HCT116 (cell line): ENCODE measurements at regions not wholly inside any gene's neighbourhood (a gene's known extent, or its start where the extent isn't known, plus 50 kb on each side); places are given as distances from the start of the nearest gene placed in this dataset.

Experiments used
- ATAC-seq: fragments of 200-7000 bp; cut with Tn5 transposase; 2 replicates; pipeline ENCODE4 v1.9.1; 2020; ENCODE audit warnings: mild to moderate bottlenecking, moderate library complexity
- BruUV-seq: library from RNA; stranded (reverse); fragments of 400-500 nt; replicated peaks from 2 replicates; lab custom pipeline; 2021; lab: Mats Ljungman, UMichigan
- CTCF ChIA-PET: fragments of 300-600 bp; sonication (Branson Sonifier 250); formaldehyde crosslinking; loops from one replicate; lab custom pipeline; 2021; ENCODE audit warnings: antibody characterized with exemption; lab: Charles Lee
- POLR2A ChIA-PET: fragments of 300-600, 350-600 bp; sonication (Branson Sonifier 250); formaldehyde crosslinking; loops from one replicate; lab custom pipeline; 2021; ENCODE audit warnings: antibody characterized with exemption; lab: Charles Lee
- RAD21 ChIA-PET, 2 experiments: fragments of 300-600 bp; sonication (Branson Sonifier 250); formaldehyde crosslinking; loops; one replicate each; lab custom pipeline; 2023; ENCODE audit warnings: low total read pairs in 2 of 2; ENCODE audit not compliant: uncharacterized antibody in 2 of 2, unreplicated experiment in 2 of 2, low non-redundant PET in 1 of 2; lab: Charles Lee
- DNase-seq: peaks from one replicate; pipeline ENCODE4 v3.0.0-alpha.2; 2010; ENCODE audit warnings: low read depth, low spot score
- H2AFZ ChIP-seq: fragments of 200-600 bp; shearing (Covaris generic), sonication (generic); 2 replicates; pipeline ENCODE4 v1.6.1; 2017; ENCODE audit warnings: low read depth, mixed run types, mixed read lengths, antibody characterized with exemption, low read length; ENCODE audit not compliant: poor library complexity, severe bottlenecking
- H3K27ac ChIP-seq: 2 replicates; pipeline ENCODE4 v1.5.1; 2012; ENCODE audit warnings: low read depth, low read length
- H3K27me3 ChIP-seq: fragments of 200-600 bp; sonication (generic); 2 replicates; pipeline ENCODE4 v1.6.1; 2016; ENCODE audit warnings: mixed run types, low read length, mixed read lengths; ENCODE audit not compliant: insufficient read depth
- H3K36me3 ChIP-seq, 2 experiments: fragments of 200-500 bp in 1 of 2; fragments of 200-600 bp in 1 of 2; sonication (Bioruptor generic) in 1 of 2; sonication (generic) in 1 of 2; 2 replicates each; pipeline versions ENCODE4 v1.5.1 to v1.6.1; 2014 to 2016; ENCODE audit warnings: low read length in 2 of 2, inconsistent platforms in 1 of 2, mixed read lengths in 1 of 2, mixed run types in 1 of 2; ENCODE audit not compliant: insufficient read depth in 2 of 2, control insufficient read depth in 1 of 2
- H3K4me1 ChIP-seq, 2 experiments: fragments of 200-600 bp in 1 of 2; sonication (generic) in 1 of 2; 2 replicates each; pipeline versions ENCODE4 v1.5.1 to v1.6.1; 2012 to 2017; ENCODE audit warnings: low read length in 2 of 2, inconsistent platforms in 1 of 2, mild to moderate bottlenecking in 1 of 2, mixed read lengths in 1 of 2, mixed run types in 1 of 2, moderate library complexity in 1 of 2; ENCODE audit not compliant: insufficient read depth in 2 of 2, control insufficient read depth in 1 of 2
- H3K4me2 ChIP-seq: fragments of 200-600 bp; sonication (generic); 2 replicates; pipeline ENCODE4 v1.6.1; 2017; ENCODE audit warnings: mixed run types, low read length, mixed read lengths
- H3K4me3 ChIP-seq, 2 experiments: fragments of 200-600 bp in 1 of 2; sonication (generic) in 1 of 2; replicated peaks in 1 of 2; 2 replicates each; pipeline ENCODE4 v1.5.1; 2011 to 2016; ENCODE audit warnings: low read length in 2 of 2, control low read depth in 1 of 2, low read depth in 1 of 2, mild to moderate bottlenecking in 1 of 2, mixed read lengths in 1 of 2, mixed run types in 1 of 2
- H3K79me2 ChIP-seq: fragments of 200-600 bp; sonication (generic); 2 replicates; pipeline ENCODE4 v1.6.1; 2017; ENCODE audit warnings: mild to moderate bottlenecking, mixed run types, low read length, moderate library complexity, mixed read lengths; ENCODE audit not compliant: insufficient read depth
- H3K9ac ChIP-seq: fragments of 200-600 bp; sonication (generic); 2 replicates; pipeline ENCODE4 v1.6.1; 2016; ENCODE audit warnings: low read length, mixed read lengths
- H3K9me2 ChIP-seq: fragments of 200-600 bp; sonication (generic), shearing (Covaris generic); 2 replicates; pipeline ENCODE4 v1.6.1; 2017; ENCODE audit warnings: mixed run types, mild to moderate bottlenecking, moderate library complexity; ENCODE audit not compliant: insufficient read depth
- H3K9me3 ChIP-seq, 2 experiments: fragments of 200-500 bp in 1 of 2; fragments of 200-600 bp in 1 of 2; sonication (Bioruptor generic) in 1 of 2; sonication (generic) in 1 of 2; 2 replicates each; pipeline ENCODE4 v1.6.1; 2014 to 2017; ENCODE audit warnings: low read length in 2 of 2, mixed read lengths in 2 of 2, inconsistent platforms in 1 of 2, low read depth in 1 of 2, mild to moderate bottlenecking in 1 of 2, mixed run types in 1 of 2, moderate library complexity in 1 of 2; ENCODE audit not compliant: control insufficient read depth in 1 of 2, insufficient read depth in 1 of 2
- H4K20me1 ChIP-seq: fragments of 200-600 bp; sonication (generic), shearing (Covaris generic); 2 replicates; pipeline ENCODE4 v1.6.1; 2017; ENCODE audit warnings: mixed run types, mild to moderate bottlenecking, moderate library complexity; ENCODE audit not compliant: insufficient read depth
- CBX3 ChIP-seq: IDR thresholded peaks from 2 replicates; pipeline ENCODE4 v1.6.1; 2012; ENCODE audit warnings: low read depth
- CEBPB ChIP-seq: IDR thresholded peaks from 2 replicates; pipeline ENCODE4 v1.6.1; 2012; ENCODE audit warnings: low read depth
- ELF1 ChIP-seq: IDR thresholded peaks from 2 replicates; pipeline ENCODE4 v1.6.1; 2012; ENCODE audit warnings: low read depth, borderline replicate concordance
- EZH2phosphoT487 ChIP-seq: fragments of 200-600 bp; IDR thresholded peaks from 2 replicates; pipeline ENCODE4 v1.6.1; 2018; ENCODE audit warnings: antibody characterized with exemption, borderline replicate concordance
- JUND ChIP-seq: IDR thresholded peaks from 2 replicates; pipeline ENCODE4 v1.6.1; 2012
- MAX ChIP-seq: IDR thresholded peaks from 2 replicates; pipeline ENCODE4 v1.6.1; 2012
- POLR2A ChIP-seq: IDR thresholded peaks from 2 replicates; pipeline ENCODE4 v1.7.0; 2011; ENCODE audit warnings: borderline replicate concordance; ENCODE audit not compliant: insufficient read depth, insufficient read length; ENCODE audit errors: extremely low read depth
- POLR2AphosphoS5 ChIP-seq: IDR thresholded peaks from 2 replicates; pipeline ENCODE4 v1.6.1; 2011; ENCODE audit warnings: mild to moderate bottlenecking, low read depth, low read length, moderate library complexity
- SRF ChIP-seq: IDR thresholded peaks from 2 replicates; pipeline ENCODE4 v1.6.1; 2012; ENCODE audit warnings: low read depth
- YY1 ChIP-seq: IDR thresholded peaks from 2 replicates; pipeline ENCODE4 v1.6.1; 2011; ENCODE audit warnings: low read length, low read depth, moderate library complexity, mild to moderate bottlenecking; ENCODE audit not compliant: insufficient replicate concordance; ENCODE audit errors: extremely low read depth
- ZNF274 ChIP-seq: fragments of 200-500 bp; sonication (Bioruptor generic); IDR thresholded peaks from 2 replicates; pipeline ENCODE4 v1.6.1; 2014; ENCODE audit warnings: mild to moderate bottlenecking, low read depth, low read length, inconsistent platforms
- intact Hi-C: fragments of 100-400 bp; cut with micrococcal nuclease; formaldehyde crosslinking; loops from 2 replicates; pipeline ENCODE4 v1.10.0; 2022
- TF ChIP-seq, protein P1 (sequence below): IDR thresholded peaks from 2 replicates; pipeline ENCODE4 v1.6.1; 2011; ENCODE audit warnings: mild to moderate bottlenecking, low read length, moderate library complexity; ENCODE audit not compliant: insufficient replicate concordance; ENCODE audit errors: extremely low read depth
- TF ChIP-seq, protein P2 (sequence below): IDR thresholded peaks from 2 replicates; pipeline ENCODE4 v1.6.1; 2012; ENCODE audit warnings: low read depth

GRCh38 chr3:5505163-5505562, 317.7 kb downstream of the EDEM1 start:
- H3K27ac ChIP-seq = no peak overlapping the region
- no peak for DNase-seq
- H3K36me3 ChIP-seq = no peaks in the 10 kb centered on the region
- H3K4me1 ChIP-seq = no peaks in the 10 kb centered on the region
- no peaks in the 10 kb centered on the region for H3K9me3 ChIP-seq
- no peak overlapping the region for H3K9ac ChIP-seq
- BruUV-seq = no TSS peak
- no peak for TF ChIP-seq JUND
- TF ChIP-seq CBX3 = no peak
- no peak for TF ChIP-seq ELF1
- TF ChIP-seq, protein P1, sequence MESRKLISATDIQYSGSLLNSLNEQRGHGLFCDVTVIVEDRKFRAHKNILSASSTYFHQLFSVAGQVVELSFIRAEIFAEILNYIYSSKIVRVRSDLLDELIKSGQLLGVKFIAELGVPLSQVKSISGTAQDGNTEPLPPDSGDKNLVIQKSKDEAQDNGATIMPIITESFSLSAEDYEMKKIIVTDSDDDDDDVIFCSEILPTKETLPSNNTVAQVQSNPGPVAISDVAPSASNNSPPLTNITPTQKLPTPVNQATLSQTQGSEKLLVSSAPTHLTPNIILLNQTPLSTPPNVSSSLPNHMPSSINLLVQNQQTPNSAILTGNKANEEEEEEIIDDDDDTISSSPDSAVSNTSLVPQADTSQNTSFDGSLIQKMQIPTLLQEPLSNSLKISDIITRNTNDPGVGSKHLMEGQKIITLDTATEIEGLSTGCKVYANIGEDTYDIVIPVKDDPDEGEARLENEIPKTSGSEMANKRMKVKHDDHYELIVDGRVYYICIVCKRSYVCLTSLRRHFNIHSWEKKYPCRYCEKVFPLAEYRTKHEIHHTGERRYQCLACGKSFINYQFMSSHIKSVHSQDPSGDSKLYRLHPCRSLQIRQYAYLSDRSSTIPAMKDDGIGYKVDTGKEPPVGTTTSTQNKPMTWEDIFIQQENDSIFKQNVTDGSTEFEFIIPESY = no peak
- no peak for TF ChIP-seq MAX
- no peak for TF ChIP-seq EZH2phosphoT487
- TF ChIP-seq YY1 = no peak
- no peak for TF ChIP-seq POLR2A
- no peak for TF ChIP-seq ZNF274
- no peak overlapping the region for H3K4me3 ChIP-seq
- ChIA-PET RAD21 (no interaction called here), CTCF (no interaction called here), POLR2A (no interaction called here)
- no peaks in the 10 kb centered on the region for H3K27me3 ChIP-seq
- no peak overlapping the region for H3K4me2 ChIP-seq
- no peaks in the 10 kb centered on the region for H3K79me2 ChIP-seq
- ATAC-seq = no peak
- H2AFZ ChIP-seq = no peak overlapping the region
- H3K9me2 ChIP-seq = no peaks in the 10 kb centered on the region
- intact Hi-C loops = no loop called here
- H4K20me1 ChIP-seq = no peaks in the 10 kb centered on the region

- ChIA-PET POLR2A (no interaction called here), RAD21 (no interaction called here), CTCF (no interaction called here)
- no peak overlapping the region for H3K9ac ChIP-seq
- BruUV-seq = no TSS peak
- H3K9me2 ChIP-seq = no peaks in the 10 kb centered on the region
- H3K36me3 ChIP-seq = no peaks in the 10 kb centered on the region
- no peak overlapping the region for H3K27ac ChIP-seq
- ATAC-seq (no peak), DNase-seq (no peak)
- no peak overlapping the region for H2AFZ ChIP-seq
- no peaks in the 10 kb centered on the region for H3K9me3 ChIP-seq
- H3K27me3 ChIP-seq = no peaks in the 10 kb centered on the region
- no peak overlapping the region for H3K4me2 ChIP-seq
- no peaks in the 10 kb centered on the region for H4K20me1 ChIP-seq
- H3K4me1 ChIP-seq = no peaks in the 10 kb centered on the region
- H3K79me2 ChIP-seq = no peaks in the 10 kb centered on the region
- intact Hi-C loops = no loop called here
- no peak overlapping the region for H3K4me3 ChIP-seq
- TF ChIP-seq SRF (no peak), CEBPB (no peak), YY1 (no peak), POLR2AphosphoS5 (no peak), ELF1 (no peak)
- TF ChIP-seq, protein P2, sequence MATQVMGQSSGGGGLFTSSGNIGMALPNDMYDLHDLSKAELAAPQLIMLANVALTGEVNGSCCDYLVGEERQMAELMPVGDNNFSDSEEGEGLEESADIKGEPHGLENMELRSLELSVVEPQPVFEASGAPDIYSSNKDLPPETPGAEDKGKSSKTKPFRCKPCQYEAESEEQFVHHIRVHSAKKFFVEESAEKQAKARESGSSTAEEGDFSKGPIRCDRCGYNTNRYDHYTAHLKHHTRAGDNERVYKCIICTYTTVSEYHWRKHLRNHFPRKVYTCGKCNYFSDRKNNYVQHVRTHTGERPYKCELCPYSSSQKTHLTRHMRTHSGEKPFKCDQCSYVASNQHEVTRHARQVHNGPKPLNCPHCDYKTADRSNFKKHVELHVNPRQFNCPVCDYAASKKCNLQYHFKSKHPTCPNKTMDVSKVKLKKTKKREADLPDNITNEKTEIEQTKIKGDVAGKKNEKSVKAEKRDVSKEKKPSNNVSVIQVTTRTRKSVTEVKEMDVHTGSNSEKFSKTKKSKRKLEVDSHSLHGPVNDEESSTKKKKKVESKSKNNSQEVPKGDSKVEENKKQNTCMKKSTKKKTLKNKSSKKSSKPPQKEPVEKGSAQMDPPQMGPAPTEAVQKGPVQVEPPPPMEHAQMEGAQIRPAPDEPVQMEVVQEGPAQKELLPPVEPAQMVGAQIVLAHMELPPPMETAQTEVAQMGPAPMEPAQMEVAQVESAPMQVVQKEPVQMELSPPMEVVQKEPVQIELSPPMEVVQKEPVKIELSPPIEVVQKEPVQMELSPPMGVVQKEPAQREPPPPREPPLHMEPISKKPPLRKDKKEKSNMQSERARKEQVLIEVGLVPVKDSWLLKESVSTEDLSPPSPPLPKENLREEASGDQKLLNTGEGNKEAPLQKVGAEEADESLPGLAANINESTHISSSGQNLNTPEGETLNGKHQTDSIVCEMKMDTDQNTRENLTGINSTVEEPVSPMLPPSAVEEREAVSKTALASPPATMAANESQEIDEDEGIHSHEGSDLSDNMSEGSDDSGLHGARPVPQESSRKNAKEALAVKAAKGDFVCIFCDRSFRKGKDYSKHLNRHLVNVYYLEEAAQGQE = no peak
- TF ChIP-seq, protein P1 = no peak
Observed at GRCh38 chr3:5505997-5506396, 318.5 kb downstream of the EDEM1 start.
